DMS 273 (cell line): ENCODE measurements at regions not wholly inside any gene's neighbourhood (a gene's known extent, or its start where the extent isn't known, plus 50 kb on each side); places are given as distances from the start of the nearest gene placed in this dataset.
"Not testable (repeated sequence)": the region's sequence is repeated elsewhere in the genome, so short reads cannot be mapped to it uniquely, and the experiment has no call there.

Source experiments
- DNase-seq: peaks from one replicate; lab custom pipeline; 2025; ENCODE audit not compliant: unreplicated experiment; lab: John Stamatoyannopoulos, UW

DNA sequence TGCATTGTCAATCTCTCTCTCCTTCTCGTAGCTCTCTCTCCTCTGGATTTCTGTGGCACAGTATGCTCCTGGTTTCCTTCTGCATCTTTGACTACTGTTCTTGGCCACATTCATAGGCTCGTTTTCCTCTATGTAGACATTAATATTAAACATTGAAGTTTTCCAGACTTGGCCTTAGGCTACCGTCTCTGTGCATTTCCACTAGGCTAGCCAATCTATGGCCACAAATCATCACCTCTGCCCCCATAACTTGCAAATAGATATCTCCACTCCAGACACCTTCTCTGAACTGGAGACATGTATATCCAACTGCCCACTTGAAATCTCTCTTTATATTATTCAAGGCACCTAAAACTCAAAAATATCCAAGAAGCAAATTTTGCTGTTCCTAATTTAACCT lies 768.5 kb downstream of the TSN start:
- DNase-seq, result no peak

DNA sequence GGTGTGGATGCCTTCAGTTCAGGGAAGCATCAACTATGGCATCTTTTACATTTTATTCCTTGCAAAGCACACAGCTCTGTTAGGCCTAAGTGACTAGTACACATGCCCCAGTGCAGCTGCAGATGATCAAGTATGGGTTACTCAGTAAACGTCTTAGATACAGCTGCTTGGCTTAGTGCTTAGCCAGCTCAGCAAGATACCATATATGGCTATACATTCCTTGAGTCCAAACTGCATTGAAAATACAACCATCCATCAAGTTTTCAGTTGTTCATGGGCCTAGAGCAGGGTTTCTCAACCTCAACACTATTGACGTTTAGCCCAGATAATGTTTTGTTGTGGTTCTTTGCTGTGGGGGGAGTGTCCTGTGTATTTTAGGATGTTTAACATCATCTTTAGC lies 769.9 kb downstream of the TSN start:
- DNase-seq, result no peak

DNA sequence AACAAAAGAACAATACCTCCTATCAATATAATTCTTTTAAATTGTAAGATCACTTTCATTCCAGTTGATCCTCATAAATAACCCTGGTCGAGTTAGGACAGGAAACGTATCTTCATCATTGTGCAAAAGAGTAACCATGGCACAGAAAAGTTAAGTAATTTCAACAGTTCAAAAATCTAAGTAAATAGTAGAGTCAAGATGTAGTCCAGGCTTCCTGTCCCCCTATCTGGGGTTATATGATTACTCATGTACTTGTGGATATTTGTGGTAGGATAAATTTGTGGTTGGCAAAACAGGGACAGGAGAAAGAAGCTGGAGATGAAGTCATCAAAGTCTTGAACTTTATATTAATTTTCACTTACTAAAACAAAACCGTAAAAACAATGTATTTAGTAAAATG lies 772.6 kb downstream of the TSN start:
- no peak for DNase-seq

DNA sequence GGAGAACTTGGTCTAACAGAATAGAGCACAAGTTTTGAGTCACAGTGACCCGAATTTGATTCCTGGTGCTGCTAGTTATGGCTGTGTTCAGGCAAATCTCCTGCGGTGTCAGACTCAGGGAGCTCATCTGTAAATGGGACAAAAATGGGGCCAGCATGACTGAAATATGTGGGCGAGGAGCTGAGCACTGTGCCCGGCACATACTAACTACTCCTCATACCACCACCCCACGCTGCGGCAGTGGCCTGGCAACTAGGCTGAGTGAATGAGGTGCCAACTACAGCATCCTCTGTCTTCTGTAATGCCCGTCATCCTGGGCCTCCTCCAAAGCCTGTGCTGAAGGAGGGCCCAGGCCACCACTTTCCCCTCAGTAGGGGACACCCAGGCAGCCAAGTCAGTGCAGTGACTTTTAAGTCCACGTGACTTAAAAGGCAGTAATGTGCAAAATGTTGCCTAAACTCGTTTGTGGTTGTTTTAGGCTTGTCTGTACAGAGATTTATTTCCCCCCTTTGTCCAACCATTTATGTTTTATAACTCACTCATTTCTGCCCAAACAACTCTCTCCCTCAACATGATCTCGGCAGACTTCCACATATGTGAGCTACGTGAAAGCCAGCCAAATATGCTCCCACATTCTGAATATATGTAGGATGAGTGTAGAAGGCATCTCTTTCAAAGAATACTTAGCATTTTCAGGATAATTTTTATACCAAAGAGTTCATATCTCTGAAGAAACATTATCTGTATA lies 773.7 kb downstream of the TSN start:
- DNase-seq, result no peak

DNA sequence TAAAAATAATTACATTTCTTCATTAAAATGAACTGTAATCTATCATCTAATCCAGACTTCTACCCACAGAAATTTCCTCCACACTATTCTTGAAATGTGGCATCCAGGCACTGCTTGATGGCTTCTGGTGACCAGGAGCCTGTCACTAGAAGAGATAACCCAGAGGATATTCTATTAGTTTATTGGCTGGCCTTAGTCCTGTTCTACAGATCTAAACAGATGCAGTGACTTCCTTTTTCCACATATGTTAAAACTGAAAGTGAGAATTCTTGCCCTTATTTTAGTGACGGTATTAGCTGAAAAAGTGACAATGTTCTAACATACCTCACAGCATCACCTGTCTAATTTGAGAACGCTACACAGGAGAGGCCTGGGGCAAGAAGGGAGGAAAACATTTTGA lies 775.4 kb downstream of the TSN start:
- no peak for DNase-seq

DNA sequence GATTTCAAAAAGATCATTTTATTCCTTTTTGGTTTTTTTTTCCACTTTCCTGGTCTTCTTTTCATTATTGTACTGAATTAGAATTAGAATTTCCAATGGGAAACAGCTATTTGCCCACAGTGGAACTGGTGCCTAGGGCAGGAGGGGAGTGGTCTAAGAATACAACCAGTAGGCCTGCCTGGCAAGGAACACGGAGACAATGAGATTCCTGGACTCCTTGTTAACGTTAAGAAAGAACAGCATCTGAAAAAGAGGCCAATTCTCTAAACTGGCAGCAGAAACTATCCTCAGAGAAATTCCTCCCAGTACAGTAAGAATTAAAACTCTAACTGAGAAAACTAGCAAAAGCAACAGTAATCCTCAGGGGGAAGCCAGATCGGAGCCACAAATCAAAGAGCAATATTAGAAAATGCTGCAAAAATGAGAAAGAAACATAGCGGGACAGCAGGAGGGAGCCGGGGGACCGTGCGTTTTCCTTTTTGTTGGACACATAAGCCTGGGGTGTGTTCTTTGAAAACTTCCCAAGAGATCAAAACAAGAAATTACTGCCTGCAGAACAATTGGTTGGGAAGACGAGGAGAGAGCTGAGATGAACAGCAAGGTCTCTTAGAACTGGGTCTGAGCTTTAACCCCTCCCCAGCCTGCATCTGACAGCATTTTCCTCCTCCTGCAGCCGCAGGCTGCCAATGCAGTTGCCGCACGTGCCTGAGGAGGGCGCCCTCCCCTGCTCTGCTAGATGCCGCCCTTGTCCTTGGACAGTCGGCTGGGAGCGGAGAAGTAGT lies 776.0 kb downstream of the TSN start:
- peak; percentile 1 for DNase-seq

DNA sequence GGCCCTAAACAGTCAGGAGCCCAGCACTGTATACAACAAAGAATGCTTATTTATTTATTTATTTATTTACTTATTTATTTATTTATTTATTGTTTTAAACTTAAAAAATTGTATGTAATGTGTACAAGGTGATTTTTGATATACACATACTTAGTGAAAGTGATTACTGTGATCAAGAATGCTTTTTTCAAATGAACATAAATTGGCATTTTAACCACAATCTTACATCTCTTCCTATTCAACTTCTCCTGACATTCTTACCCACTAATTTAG lies 776.6 kb downstream of the TSN start:
- DNase-seq, result no peak

DNA sequence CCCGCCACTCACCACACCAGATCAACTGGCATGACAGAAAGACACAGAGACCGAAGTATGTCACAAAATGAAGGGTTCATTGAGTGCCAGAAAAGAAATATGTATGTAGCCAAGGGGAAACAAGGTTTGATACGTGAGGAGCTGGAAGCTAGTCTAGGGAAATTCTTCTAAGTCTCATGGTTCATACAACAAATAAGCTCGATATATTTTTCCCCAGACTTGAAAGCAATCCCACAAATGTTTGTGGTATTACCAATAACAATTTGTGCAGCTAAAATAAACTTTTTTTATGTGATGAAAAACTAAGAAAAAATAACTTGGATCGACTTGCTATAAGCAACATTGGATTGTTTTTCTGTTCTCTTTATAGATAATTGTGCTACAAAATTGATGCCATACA lies 777.0 kb downstream of the TSN start:
- DNase-seq, result no peak

DNA sequence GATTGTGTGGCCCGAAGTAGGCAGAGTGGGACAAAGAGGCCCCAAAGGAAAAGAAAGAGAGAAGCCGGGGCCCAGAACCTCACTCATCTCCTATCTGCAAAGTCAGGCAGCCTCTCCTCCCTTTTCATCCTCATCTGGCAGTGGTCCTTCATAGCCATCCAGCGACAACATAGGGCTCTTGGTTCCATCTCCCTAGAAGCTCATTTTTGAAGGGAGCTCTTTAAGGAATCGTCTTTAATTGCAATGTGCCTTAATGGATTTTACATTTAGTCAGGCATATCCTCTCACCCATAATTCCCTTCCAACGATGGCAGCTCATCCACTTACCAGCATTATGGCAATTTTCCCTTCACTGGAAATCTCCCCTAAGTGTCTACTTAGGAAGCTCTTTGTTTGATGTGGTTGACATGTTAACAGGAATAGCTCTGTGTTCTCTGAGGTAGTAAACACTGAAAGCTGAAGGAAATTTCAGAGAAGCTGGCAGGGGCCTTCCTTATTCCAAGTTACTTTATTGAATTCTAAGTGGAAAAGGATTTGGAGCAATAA lies 780.6 kb downstream of the TSN start:
- no peak for DNase-seq

DNA sequence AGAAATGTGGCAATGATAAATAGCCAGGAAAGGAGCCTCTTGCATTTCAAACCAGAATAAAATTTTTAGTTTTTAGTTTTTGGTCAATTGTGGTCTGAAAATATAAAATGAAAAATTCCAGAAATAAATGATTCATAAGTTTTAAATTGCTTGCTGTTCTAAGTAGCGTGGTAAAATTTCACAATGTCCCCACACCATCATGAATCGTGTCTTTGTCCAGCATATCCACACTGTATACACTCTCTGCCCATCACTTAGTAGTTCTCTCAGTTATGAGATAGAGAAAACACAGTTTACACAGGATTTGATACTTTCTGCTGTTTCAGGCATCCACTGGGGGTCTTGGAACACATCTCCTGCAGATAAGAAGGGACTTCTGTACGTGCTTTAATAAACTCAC lies 783.9 kb downstream of the TSN start:
- DNase-seq, result no peak

DNA sequence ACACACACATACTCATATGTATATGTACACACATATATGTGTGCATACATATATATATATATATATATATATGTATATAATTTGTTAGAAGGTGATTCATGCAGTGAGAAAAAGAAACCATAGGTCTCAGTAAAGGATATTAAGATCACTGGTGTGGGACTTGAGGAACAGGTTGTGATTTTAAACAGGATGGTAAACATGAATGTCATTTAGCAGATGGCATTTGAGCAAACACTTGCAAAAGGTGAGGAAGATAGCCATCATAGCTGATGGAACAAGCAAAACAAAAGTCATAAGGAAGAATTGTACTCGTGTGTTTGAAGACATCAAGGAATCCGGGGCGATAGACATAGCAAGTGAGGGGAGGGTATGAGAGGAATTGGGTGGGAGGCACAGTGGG lies 784.5 kb downstream of the TSN start:
- DNase-seq, result no peak

DNA sequence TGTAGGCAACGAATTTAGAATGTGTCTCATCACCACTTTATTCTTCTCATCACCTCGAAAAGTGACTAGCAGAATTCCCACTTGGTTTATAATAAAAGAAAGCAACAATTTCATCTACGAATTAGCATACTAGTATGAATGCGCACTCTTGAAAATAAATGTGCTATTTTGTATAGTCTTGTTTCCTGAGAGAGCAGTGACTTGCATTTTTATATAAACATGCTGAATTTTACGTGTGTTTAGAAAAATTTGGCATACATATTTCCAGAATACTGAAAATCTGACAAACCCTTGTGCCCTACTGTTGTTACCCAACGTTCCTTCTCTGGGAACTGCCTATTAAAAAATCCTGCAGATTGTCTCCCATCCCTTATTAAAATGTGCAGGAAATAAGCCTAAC lies 786.8 kb downstream of the TSN start:
- DNase-seq, result no peak

DNA sequence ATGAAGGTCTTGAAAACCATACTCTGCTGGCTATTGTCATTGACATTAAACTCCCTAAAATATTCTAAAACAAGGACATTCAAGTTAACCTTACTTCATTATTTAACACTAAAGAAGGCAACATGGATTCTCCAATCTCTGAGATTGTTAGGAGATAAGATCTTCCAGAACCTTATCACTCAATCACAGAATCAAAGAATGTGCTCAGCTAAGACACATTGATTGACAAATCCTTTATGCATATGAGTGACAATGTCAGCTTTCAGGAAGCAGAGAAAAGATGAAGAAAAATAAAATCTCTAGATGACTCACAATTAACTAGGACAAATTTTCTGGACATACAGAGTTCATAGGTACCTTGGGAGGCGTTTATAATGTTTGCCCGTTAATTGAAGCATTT lies 787.2 kb downstream of the TSN start:
- DNase-seq, result no peak

DNA sequence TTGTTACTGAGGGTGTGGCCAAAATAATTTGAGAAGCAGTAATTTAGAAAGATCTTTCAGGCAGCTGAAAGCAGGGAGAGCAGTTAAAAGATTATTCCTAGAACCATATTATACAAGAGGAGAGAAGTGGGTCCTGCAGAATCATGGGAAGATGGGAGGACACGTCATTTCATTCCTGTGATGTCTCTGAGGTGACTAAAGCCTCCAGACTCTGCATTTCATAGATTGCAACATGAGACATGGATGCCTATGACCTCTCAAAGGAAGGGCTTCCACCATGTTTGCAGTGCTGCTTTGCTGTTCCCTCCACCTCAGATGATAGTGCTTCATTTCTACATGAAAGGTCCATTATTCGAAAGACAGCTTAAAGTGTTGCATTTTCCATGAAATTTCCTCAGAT lies 788.4 kb downstream of the TSN start:
- no peak for DNase-seq

DNA sequence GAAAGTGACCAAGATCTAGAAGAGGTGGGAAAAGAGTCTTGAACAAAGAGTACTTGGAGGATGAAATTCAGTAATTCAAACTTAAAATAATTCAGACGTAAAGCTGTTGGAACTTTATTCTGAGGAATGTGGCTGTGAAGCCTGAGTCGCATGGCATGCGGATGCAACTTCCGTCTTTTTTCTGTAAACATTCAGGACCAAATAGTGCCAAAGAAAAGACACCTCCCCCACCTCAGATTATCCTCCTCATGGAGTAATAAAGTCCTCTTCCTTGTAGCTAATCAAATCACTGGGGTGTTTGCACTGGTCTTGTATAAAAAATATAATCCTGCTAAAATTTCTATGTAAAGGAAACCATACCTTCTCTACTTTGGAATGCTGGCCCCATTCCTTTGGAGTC lies 790.4 kb downstream of the TSN start:
- DNase-seq, result no peak

DNA sequence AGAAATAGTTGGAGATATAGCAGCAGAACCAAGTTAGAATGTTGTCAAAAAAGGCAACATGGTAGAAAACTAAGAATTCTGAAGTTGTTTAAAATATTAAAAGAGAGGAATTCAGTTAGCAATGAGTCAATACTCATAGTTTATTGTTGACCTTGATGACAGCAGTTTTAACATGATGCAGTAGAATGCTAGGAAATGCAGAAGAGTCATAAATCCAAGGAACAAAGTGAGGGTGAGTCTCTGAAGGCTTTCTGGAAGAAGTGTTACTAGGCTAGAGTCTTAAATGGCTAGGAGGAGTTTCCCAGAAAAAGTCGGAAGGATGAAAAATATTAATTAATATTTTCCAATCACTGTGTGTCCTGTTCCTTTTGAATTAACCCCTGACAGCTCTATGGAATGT lies 807.3 kb downstream of the TSN start:
- no peak for DNase-seq

DNA sequence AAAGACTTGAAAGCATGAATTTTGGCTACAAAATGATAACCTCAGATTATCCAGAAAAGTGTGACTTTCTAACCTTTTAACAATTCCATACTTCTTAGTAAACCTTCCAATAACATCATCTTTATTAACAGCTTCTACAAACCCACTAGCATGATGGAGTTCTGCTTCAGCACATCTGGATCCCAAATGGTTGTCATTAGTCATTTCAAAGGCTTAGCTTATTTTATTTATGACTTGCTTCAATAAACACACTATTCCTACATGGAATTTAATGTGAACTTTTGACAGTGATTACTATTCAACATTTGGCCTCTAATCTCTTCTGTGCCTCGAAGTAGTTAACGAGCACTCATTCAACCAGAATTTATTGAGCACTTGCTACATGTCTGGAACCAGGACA lies 808.3 kb downstream of the TSN start:
- no peak for DNase-seq

DNA sequence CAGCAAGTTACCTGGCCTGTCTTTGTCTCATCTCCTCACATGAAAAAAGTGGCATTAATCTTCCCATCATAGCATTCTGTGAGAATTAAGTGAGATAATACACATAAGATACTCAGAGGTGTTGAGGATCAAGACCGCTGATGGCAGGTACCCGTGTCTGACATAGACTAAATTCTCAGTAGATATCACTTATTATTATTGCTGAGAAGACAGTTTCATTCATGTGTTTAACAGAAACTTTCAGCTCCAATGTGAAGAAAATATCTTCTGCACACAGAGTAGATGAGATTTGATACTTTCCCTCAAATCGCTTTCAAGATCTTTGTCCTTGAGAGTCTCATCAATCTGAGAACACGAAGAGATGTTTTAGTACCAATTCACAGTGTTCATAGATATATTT lies 809.4 kb downstream of the TSN start:
- DNase-seq, result no peak

DNA sequence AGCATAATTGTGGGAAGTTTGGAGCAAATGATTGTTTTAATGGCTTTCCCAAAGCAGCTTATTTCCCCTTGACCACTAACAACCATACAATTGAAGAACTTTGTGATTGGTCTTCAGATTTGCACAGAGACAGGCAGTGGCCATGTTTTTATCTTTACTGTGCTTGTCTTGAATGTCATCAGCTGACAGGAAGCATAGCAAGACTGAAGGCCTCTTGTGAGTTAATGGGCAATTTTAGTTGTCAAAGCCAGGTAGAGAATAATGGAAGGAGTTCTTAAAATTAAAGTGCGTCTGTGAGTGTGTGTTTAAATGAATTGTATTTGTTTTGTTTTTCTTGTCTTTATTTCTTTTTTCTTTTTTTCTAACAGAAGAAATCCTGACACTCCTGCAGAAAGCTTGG lies 809.9 kb downstream of the TSN start:
- no peak for DNase-seq

DNA sequence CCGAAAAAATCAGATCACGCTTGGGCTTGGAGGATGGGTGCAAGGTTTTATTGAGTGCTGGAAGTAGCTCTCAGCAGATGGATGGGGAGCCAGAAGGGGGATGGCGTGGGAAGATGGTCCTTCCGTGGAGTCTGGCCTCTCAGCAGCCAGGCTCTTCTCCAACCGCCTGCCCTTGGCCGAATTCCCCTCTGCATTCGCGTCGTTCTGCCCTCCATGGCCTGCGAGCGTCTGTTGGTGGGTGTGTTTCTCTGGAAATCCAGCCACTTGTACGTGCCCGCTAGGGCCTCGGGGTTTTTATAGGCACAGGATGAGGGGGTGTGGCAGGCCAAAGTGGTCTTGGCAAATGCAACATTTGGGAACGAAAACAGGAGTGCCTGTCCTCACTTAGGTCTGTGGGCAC lies 815.2 kb downstream of the TSN start:
- no peak for DNase-seq

DNA sequence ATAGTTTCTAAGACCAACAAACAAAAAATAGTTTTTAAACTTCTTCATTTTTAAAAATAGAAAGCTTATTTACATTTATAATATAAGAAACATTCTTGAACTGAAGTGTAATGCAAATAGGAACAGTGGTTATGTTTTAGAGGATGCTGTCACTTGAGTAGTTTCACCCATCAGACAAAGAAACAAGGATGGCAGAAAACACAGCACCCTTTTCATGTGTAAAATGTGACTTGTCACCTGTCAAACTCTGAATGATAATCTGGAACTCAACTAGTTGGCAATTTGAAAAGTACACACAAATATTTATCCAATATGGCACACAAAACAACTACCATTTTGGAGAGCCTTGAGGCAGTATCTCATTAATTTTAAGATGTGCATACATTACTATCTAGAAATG lies 816.0 kb downstream of the TSN start:
- DNase-seq, result not testable (repeated sequence)

DNA sequence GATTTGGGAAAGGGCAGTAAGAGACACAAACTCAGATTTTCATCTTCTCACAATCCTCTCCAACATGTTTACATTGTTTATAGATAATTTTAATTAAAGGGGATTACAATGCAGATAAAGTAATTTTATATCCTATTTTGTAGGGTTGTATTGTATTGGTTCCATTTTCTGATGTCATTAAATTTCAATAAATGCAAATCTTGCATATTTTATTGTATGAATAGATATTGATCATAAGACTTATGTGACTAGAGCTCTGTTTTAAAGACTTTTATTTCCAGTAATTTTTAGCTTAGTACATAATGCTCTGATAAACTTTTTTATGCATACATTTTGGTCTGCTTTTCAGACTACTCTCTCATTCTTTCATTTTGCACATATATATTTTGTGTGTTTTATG lies 819.6 kb downstream of the TSN start:
- no peak for DNase-seq
